Smooth muscle cell (in vitro differentiated cells): ENCODE measurements at regions not wholly inside any gene's neighbourhood (a gene's known extent, or its start where the extent isn't known, plus 50 kb on each side); places are given as distances from the start of the nearest gene placed in this dataset.

Experiments used
- DNase-seq: peaks from one replicate; lab custom pipeline; 2025; ENCODE audit not compliant: unreplicated experiment; lab: John Stamatoyannopoulos, UW
- H2AFZ ChIP-seq: fragments of 200-600 bp; sonication (generic); 2 replicates; pipeline ENCODE4 v1.6.0; 2016; ENCODE audit warnings: antibody characterized with exemption, low read depth, mild to moderate bottlenecking
- H3F3A ChIP-seq: fragments of 200-600 bp; sonication (generic); 2 replicates; pipeline ENCODE4 v1.6.0; 2017; ENCODE audit warnings: antibody characterized with exemption, low read depth
- H3K27ac ChIP-seq: fragments of 200-600 bp; sonication (generic); 2 replicates; pipeline ENCODE4 v1.5.1; 2016; ENCODE audit warnings: low read depth, mild to moderate bottlenecking
- H3K27me3 ChIP-seq: fragments of 200-600 bp; sonication (generic); 2 replicates; pipeline ENCODE4 v1.6.1; 2016; ENCODE audit warnings: low read depth, mild to moderate bottlenecking
- H3K36me3 ChIP-seq: fragments of 200-600 bp; sonication (generic); 2 replicates; pipeline ENCODE4 v1.5.1; 2016; ENCODE audit warnings: low read depth
- H3K4me1 ChIP-seq: fragments of 200-600 bp; sonication (generic); 2 replicates; pipeline ENCODE4 v1.5.1; 2016; ENCODE audit warnings: low read depth
- H3K4me2 ChIP-seq: fragments of 200-600 bp; sonication (generic); 2 replicates; pipeline ENCODE4 v1.6.0; 2016; ENCODE audit warnings: mild to moderate bottlenecking
- H3K4me3 ChIP-seq: fragments of 200-600 bp; sonication (generic); 2 replicates; pipeline ENCODE4 v1.5.1; 2016; ENCODE audit warnings: mild to moderate bottlenecking
- H3K79me2 ChIP-seq: fragments of 200-600 bp; sonication (generic); 2 replicates; pipeline ENCODE4 v1.6.0; 2016; ENCODE audit warnings: low read depth, mild to moderate bottlenecking
- H3K9ac ChIP-seq: fragments of 200-600 bp; sonication (generic); 2 replicates; pipeline ENCODE4 v1.6.0; 2016; ENCODE audit warnings: low read depth
- H3K9me3 ChIP-seq: fragments of 200-600 bp; sonication (generic); replicated peaks from 2 replicates; pipeline ENCODE4 v1.5.1; 2016; ENCODE audit warnings: low read depth
- H4K20me1 ChIP-seq: fragments of 200-600 bp; sonication (generic); 2 replicates; pipeline ENCODE4 v1.6.0; 2016; ENCODE audit warnings: low read depth
- WGBS: methylation state at CpG from one replicate; pipeline ENCODE4 v1.1.7; 2016; ENCODE audit warnings: low lambda C conversion rate; 5-methylcytosine and 5-hydroxymethylcytosine counted together
- TF ChIP-seq, protein P1 (sequence below): fragments of 200-600 bp; sonication (generic); IDR thresholded peaks from 2 replicates; pipeline ENCODE4 v1.5.1; 2017; ENCODE audit warnings: borderline replicate concordance, mild to moderate bottlenecking, antibody characterized with exemption; ENCODE audit not compliant: insufficient read depth, poor library complexity, severe bottlenecking

DNA sequence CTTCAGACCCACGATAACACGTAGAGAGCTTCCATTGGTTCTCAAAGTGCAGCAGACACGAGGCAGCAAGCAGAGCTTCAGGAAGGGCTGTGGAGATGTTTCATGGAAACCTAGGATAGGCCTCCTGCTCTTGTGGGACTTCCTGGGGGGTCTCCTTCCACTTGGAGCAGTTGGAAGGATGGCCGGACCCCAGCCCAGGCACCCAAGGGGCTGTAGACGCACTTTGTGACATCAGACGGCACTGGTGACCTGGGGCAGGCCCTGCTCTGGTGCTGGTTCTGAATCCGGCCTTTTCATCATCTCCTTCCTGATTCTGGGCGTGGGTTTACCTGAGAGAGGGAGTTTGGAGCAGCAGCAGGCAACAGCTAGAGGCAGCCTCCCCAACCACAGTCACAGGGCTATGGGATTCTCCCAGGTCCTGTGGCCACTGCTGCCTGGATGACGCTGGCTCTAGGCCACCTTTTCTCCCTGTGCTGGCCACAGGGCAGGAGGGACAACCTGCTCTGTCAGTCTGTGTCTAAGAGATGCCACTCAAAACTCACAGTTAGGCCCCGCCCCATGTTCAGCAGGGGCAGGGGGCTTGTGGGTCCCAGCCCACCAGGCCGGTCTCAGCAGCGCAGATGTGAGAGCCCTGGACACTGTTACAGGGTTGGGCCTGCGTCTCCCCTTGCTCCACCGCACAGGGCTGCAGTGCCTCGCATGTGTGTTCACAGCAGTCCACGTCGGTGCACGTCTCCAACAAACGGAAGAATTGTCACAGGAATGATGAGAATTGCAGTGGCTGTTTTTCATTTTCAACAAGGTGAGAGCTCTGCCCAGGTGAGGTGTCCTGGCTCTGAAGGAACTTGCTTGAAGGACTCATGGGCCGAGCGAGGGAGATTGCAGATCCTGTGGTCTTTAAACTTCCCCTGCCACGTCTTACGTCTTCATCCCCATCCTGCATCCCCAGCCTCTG is 569.3 kb downstream of the TCERG1L start:
- H3K36me3 ChIP-seq, result no peaks in the 10 kb centered on the region
- no peaks in the 10 kb centered on the region for H3K4me1 ChIP-seq
- no peak overlapping the region for H3K9ac ChIP-seq
- no peak for DNase-seq
- 92% methylated on average over 23 of the region's 23 CpGs for WGBS
- H4K20me1 ChIP-seq, result no peaks in the 10 kb centered on the region
- H3K9me3 ChIP-seq, result no peaks in the 10 kb centered on the region
- H3F3A ChIP-seq, result no peaks in the 10 kb centered on the region
- no peaks in the 10 kb centered on the region for H3K79me2 ChIP-seq
- H3K27me3 ChIP-seq, result no peaks in the 10 kb centered on the region
- no peak overlapping the region for H3K4me2 ChIP-seq
- H3K4me3 ChIP-seq, result no peak overlapping the region
- no peak overlapping the region for H3K27ac ChIP-seq
- TF ChIP-seq, protein P1, sequence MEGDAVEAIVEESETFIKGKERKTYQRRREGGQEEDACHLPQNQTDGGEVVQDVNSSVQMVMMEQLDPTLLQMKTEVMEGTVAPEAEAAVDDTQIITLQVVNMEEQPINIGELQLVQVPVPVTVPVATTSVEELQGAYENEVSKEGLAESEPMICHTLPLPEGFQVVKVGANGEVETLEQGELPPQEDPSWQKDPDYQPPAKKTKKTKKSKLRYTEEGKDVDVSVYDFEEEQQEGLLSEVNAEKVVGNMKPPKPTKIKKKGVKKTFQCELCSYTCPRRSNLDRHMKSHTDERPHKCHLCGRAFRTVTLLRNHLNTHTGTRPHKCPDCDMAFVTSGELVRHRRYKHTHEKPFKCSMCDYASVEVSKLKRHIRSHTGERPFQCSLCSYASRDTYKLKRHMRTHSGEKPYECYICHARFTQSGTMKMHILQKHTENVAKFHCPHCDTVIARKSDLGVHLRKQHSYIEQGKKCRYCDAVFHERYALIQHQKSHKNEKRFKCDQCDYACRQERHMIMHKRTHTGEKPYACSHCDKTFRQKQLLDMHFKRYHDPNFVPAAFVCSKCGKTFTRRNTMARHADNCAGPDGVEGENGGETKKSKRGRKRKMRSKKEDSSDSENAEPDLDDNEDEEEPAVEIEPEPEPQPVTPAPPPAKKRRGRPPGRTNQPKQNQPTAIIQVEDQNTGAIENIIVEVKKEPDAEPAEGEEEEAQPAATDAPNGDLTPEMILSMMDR, result no peak
- H2AFZ ChIP-seq, result no peak overlapping the region

DNA sequence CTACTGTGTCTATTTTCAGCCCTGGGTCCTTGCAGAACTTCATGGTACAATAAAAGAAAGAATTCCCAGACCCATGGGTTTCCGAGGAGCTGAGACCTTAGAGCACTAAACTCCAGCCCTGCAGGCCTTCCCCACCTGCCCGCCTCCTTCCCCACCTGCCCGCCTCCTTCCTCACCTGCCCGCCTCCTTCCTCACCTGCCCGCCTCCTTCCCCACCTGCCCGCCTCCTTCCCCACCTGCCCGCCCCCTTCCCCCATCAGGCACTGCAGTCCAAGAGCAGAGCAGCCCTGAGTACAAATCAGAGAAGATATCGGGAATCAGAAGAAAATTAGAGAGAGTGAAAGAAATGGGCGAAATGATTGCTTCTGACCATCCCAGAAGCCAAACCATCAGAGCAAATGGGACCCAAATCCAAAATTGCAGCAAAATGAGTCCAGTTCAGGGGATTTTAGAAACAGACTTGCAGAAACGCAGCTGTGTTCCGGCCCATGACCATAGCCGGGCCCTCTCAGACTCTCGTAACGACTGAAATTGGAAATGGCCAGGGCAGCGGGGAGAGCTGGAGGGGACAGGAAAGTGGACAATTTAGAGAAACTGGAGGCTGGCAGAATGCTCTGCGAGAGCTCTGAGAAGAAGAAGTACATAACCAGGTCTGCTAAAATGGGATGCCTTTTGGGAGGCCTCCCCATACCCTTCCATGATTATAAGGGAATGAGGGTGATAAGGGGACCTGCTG is 568.4 kb downstream of the TCERG1L start:
- Histone ChIP-seq H3K27ac (no peak overlapping the region), H3K4me3 (no peak overlapping the region), H3K27me3 (no peaks in the 10 kb centered on the region), H3F3A (no peaks in the 10 kb centered on the region), H3K79me2 (no peaks in the 10 kb centered on the region), H2AFZ (no peak overlapping the region), H3K4me2 (no peak overlapping the region), H3K9ac (no peak overlapping the region), H3K9me3 (no peaks in the 10 kb centered on the region), H3K4me1 (no peaks in the 10 kb centered on the region), H3K36me3 (no peaks in the 10 kb centered on the region), H4K20me1 (no peaks in the 10 kb centered on the region)
- TF ChIP-seq, protein P1, result no peak
- WGBS, result 71% methylated on average over 14 of the region's 16 CpGs
- DNase-seq, result no peak

DNA sequence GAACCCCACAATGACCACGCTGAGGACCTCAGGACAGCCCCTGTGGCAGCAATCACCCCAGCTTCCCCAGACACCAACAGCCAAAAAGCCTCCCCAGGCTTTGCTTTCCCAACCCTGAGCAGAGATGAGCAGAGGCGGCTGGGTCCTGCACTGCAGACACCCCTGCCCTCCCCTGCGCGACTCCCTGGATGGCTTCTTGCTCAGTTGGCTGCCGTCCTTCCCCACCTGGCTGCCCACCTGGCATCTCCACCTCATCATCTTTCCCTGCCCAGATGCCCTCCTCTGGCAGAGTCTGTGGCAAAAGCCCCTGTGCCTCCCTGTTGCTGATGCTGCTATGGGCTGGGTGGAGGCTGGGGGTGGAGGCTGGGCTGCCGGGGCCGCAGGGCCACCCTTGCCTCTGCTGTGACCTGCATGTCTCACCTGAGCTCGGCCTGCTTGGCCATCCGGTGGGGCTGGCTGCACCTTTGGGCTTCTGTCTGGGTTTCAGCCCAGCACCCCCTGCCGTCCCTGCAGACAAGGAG is 567.7 kb downstream of the TCERG1L start:
- TF ChIP-seq, protein P1, result no peak
- no peak overlapping the region for H2AFZ ChIP-seq
- H4K20me1 ChIP-seq, result no peaks in the 10 kb centered on the region
- no peak overlapping the region for H3K9ac ChIP-seq
- no peak overlapping the region for H3K4me3 ChIP-seq
- H3K27ac ChIP-seq, result no peak overlapping the region
- no peaks in the 10 kb centered on the region for H3K4me1 ChIP-seq
- no peaks in the 10 kb centered on the region for H3F3A ChIP-seq
- no peak for DNase-seq
- 82% methylated on average over 9 of the region's 10 CpGs for WGBS
- no peak overlapping the region for H3K4me2 ChIP-seq
- H3K9me3 ChIP-seq, result no peaks in the 10 kb centered on the region
- no peaks in the 10 kb centered on the region for H3K36me3 ChIP-seq
- no peaks in the 10 kb centered on the region for H3K27me3 ChIP-seq
- no peaks in the 10 kb centered on the region for H3K79me2 ChIP-seq
